ENCODE measurements at regions not wholly inside any gene's neighbourhood (a gene's known extent, or its start where the extent isn't known, plus 50 kb on each side); places are given as distances from the start of the nearest gene placed in this dataset.

DNA sequence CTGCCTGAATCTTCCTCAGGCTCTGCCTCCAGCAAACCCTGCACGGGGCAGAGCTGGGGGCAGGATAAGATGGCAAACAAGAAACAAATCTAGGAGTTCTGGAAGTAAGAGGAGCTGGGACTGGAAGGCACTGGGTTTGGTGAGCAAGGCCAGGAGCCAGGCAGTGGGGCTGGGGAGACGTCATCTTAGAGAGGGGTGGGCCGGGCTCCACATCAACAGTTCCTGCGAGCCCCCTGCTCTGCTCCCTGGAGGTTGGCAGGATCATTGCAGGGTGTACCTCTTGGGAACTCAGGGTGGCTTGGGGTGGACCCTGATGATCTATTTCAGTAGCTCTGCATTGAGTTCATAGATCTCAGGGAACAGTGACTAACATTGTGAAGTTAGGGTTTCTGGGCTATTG is 87.3 kb upstream of the PRR23E start:
- TF ChIP-seq, protein P1, sequence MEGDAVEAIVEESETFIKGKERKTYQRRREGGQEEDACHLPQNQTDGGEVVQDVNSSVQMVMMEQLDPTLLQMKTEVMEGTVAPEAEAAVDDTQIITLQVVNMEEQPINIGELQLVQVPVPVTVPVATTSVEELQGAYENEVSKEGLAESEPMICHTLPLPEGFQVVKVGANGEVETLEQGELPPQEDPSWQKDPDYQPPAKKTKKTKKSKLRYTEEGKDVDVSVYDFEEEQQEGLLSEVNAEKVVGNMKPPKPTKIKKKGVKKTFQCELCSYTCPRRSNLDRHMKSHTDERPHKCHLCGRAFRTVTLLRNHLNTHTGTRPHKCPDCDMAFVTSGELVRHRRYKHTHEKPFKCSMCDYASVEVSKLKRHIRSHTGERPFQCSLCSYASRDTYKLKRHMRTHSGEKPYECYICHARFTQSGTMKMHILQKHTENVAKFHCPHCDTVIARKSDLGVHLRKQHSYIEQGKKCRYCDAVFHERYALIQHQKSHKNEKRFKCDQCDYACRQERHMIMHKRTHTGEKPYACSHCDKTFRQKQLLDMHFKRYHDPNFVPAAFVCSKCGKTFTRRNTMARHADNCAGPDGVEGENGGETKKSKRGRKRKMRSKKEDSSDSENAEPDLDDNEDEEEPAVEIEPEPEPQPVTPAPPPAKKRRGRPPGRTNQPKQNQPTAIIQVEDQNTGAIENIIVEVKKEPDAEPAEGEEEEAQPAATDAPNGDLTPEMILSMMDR (IDR thresholded peaks at IDR 0.05; ENCODE audit: insufficient read depth, low read depth, low read length, missing control alignments) = no peak
- no peak for DNase-seq (ENCODE audit: low read depth)
- H3K4me3 ChIP-seq (ENCODE audit: low read depth, low read length) = no peak overlapping the region

DNA sequence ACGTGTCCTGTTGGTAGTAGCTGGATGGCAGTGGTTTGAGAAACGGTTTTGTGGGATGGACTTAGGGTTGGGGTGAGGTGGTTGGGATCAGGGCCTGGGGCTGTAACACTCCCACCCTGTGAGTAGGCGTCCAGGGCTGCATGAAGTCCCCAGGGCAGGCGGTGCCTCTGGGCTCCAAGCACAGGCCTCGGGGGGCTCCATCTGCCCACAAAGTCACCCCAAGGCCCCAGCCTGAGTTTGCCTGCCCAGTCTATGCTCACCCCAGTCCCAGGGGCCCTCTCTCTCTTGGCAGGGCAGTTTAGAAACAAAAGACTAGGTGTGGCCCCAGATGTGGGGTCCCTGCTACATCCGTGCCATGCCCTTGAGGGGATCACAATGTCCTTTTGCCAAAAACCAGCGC is 86.9 kb upstream of the PRR23E start:
- no peak overlapping the region for H3K4me3 ChIP-seq (ENCODE audit: low read depth, low read length)
- DNase-seq (ENCODE audit: low read depth) = no peak

DNA sequence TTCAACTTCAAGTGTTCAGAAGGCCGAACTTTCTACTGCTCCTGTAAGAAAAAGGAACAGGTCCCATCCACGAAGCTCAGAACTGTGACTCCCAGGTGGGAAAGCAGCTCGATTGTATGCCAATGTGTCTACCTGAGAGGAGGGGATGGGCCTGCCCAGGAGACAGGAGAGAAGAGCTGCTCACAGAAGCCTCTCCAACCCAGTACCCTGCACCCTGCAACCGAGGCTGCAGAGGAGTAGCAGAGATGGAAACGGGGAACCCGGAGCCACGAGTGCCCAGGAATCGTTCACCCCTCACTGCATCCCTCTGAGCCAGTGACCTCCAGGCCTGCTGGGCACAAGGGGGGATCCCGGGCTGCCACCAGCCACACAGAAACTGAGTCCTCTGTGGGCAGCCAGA is 86.5 kb upstream of the PRR23E start:
- DNase-seq (ENCODE audit: low read depth) = no peak
- no peak overlapping the region for H3K4me3 ChIP-seq (ENCODE audit: low read depth, low read length)
- TF ChIP-seq, protein P1 (IDR thresholded peaks at IDR 0.05; ENCODE audit: insufficient read depth, low read depth, low read length, missing control alignments) = no peak

More for the DNA sequence above, 86.9 kb upstream of the PRR23E start:
- TF ChIP-seq, protein P1 (IDR thresholded peaks at IDR 0.05; ENCODE audit: insufficient read depth, low read depth, low read length, missing control alignments) = no peak

DNA sequence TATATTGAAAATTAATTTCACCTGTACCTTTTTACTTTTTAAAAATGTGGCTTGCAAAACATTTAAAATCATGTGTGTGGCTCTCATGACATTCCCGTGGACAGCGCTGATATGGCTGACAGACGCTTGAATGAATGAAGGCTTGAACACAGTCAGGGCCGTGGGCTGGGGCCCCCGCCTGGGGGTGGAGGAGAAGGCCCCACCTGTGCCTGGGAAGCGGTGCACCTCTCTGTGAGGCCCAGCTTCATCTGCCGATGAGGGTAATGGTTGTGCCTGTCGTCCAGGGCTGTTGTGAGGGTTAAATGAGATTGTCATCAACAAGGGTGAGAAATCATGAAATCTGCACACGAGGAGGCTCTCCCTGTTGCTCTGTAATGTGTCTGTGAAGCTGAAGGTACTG is 85.9 kb upstream of the PRR23E start:
- H3K4me3 ChIP-seq (ENCODE audit: low read depth, low read length) = no peak overlapping the region
- TF ChIP-seq, protein P1 (IDR thresholded peaks at IDR 0.05; ENCODE audit: insufficient read depth, low read depth, low read length, missing control alignments) = no peak
- DNase-seq (ENCODE audit: low read depth) = no peak

DNA sequence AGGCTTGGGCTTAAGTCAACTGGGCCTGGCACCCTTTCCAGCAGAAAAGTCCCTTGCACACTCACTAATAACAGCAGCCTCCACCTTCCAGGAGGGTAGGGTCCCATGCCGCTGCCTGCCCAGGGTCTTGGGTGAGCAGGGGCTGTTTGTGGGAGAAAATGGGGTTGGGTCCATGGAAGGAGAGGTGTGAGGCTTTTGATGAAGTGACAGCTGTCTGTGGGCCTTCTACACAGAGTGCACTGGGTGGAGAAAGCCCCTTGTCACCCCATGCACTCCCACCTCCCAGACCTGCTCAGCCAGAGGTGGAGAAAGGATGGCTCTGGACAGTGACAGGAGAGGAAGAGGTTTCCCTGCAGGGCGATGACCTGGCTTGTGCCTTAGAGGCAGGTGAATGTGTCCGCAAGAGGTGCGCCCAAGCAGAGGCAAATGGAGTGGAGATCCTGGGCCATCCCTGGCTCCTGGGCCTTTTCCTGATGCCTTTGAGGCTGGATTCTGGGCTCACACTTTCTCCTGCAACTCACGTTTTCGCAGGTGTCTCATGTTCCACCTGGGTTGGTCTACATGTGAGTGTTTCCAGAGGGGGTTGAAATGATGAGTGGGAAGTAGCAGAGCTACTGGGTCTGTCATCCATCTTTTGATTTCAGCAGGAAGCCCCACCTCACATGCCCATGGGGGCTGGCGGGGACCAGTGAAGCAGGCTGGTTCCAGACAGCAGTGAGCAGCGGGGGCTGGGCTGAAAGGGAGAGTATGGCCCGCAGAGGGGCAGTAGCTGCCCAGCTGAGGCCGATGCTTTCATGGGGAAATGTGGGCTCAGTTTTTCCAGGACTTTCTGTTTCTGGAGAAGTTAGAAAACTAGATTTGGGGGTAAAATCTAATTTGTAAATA is 85.2 kb upstream of the PRR23E start:
- H3K4me3 ChIP-seq (ENCODE audit: low read depth, low read length) = no peak overlapping the region
- TF ChIP-seq, protein P1 (IDR thresholded peaks at IDR 0.05; ENCODE audit: insufficient read depth, low read depth, low read length, missing control alignments) = no peak

DNA sequence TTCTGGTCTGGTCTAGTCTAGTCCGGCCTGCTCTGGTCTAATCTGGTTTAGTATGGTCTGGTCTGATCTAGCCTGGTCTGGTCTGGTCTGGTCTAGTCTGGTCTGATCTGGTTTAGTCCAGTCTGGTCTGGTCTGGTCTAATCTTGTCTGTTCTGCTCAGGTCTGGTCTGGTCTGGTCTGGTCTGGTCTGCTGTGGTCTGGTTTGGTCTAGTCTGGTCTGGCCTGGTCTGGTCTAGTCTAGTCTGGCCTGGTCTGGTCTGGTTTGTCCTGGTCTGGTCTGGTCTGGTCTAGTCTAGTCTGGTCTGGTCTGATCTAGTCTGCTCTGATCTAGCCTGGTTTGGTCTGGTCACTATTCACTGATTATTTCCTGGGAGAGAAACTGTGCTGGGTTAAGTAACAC is 84.1 kb upstream of the PRR23E start:
- TF ChIP-seq, protein P1 (IDR thresholded peaks at IDR 0.05; ENCODE audit: insufficient read depth, low read depth, low read length, missing control alignments) = no peak
- no peak for DNase-seq (ENCODE audit: low read depth)
- no peak overlapping the region for H3K4me3 ChIP-seq (ENCODE audit: low read depth, low read length)

More for the DNA sequence above, 85.2 kb upstream of the PRR23E start:
- DNase-seq (ENCODE audit: low read depth) = no peak

All from GM12865 (cell line).